ENCODE measurements at regions not wholly inside any gene's neighbourhood (a gene's known extent, or its start where the extent isn't known, plus 50 kb on each side); places are given as distances from the start of the nearest gene placed in this dataset.

DNA sequence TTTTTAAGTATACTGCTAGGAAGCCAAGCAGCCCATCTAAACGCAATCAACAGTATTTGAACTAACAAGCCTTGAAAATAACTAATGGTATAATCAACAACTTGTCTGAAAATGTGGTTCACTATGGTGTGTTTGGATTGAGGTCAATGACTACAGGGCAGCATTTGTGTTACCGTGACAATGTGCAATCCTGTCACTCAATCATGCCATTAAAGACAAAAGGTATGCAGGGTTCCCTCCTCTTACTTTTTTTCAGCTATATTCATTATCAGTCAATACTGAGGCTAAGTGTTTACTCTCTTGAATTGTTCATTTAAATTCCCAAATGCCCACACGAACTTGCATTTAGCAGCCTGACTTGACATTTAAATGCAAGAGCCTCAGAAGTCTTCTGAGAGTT, 1099.3 kb upstream of the EPHA6 start:
- Histone ChIP-seq H3K79me2 (ENCODE audit: control insufficient read depth in 1 of 2, insufficient read depth in 2 of 2, low read length in 2 of 2) (no peaks in the 10 kb centered on the region), H3K56ac (replicated peaks; ENCODE audit: insufficient read length, low read depth, low read length) (no peak overlapping the region), H4K20me1 (replicated peaks in 1 of 2; ENCODE audit: control insufficient read depth in 1 of 2, insufficient read depth in 2 of 2, low read length in 2 of 2) (no peaks in the 10 kb centered on the region), H2AK5ac (ENCODE audit: low read depth, low read length) (no peak overlapping the region), H2BK5ac (ENCODE audit: low read depth, low read length) (no peak overlapping the region), H3K27ac (ENCODE audit: low read depth, low read length) (no peak overlapping the region), H3K36me3 (ENCODE audit: control insufficient read depth in 2 of 4, insufficient read depth in 4 of 4, low read length in 3 of 4) (no peaks in the 10 kb centered on the region), H3K9ac (replicated peaks in 1 of 4; ENCODE audit: extremely low read depth in 1 of 4, low read depth in 3 of 4, low read length in 3 of 4) (no peak overlapping the region), H2BK120ac (replicated peaks; ENCODE audit: low read depth, low read length) (no peak overlapping the region), H3K4me1 (replicated peaks in 1 of 4; ENCODE audit: control insufficient read depth in 3 of 4, insufficient read depth in 4 of 4, low read length in 3 of 4) (peaks cover 0 to 6% (median 0%) of the 10 kb centered on the region in 4 experiments; a peak in 2 of 7 replicates), H2BK15ac (ENCODE audit: low read length) (no peak overlapping the region), H3K4me3 (ENCODE audit: extremely low read depth in 1 of 4, insufficient read depth in 2 of 4, low read depth in 3 of 4, low read length in 4 of 4) (no peak overlapping the region), H3K4ac (replicated peaks; ENCODE audit: insufficient read length, low read depth, low read length) (no peak overlapping the region), H3K18ac (ENCODE audit: extremely low read depth, low read length) (no peak overlapping the region), H3K4me2 (ENCODE audit: insufficient read depth in 1 of 2, low read depth in 2 of 2, low read length in 2 of 2) (peak overlapping the region in 1 of 2 experiments; percentile 19; a peak in 1 of 4 replicates), H3K14ac (ENCODE audit: insufficient read length) (no peak overlapping the region), H4K5ac (ENCODE audit: insufficient read length, low read depth, low read length) (no peak overlapping the region), H2BK12ac (ENCODE audit: low read depth, low read length) (no peak overlapping the region), H3K9me3 (ENCODE audit: insufficient read depth in 2 of 2, low read depth in 1 of 2, low read length in 1 of 2) (no peaks in the 10 kb centered on the region), H3K23ac (ENCODE audit: insufficient read length) (no peak overlapping the region), H3K23me2 (ENCODE audit: low read depth, low read length) (peaks cover 1% of the 10 kb centered on the region; the same call in 1 of the 2 replicates), H2AFZ (ENCODE audit: low read length) (no peak overlapping the region), H3K27me3 (replicated peaks in 1 of 4; ENCODE audit: control insufficient read depth in 3 of 4, extremely low read depth in 1 of 4, insufficient read depth in 3 of 4, low read length in 3 of 4) (no peaks in the 10 kb centered on the region), H4K8ac (ENCODE audit: extremely low read depth, insufficient read depth, low read length) (no peak overlapping the region), H2BK20ac (ENCODE audit: low read length) (no peak overlapping the region), H3K79me1 (ENCODE audit: low read depth, low read length) (no peaks in the 10 kb centered on the region), H4K91ac (replicated peaks; ENCODE audit: insufficient read length, low read length) (no peak overlapping the region)
- POLR2A ChIA-PET (ENCODE audit: partially characterized antibody): no interaction called here
- DNase-seq (ENCODE audit: low read depth in 1 of 2, low spot score in 2 of 2) (no peak), FAIRE-seq (no peak)
- CTCF ChIA-PET (ENCODE audit: partially characterized antibody): no interaction called here
- no peak for TF ChIP-seq GABPA (IDR thresholded peaks at IDR 0.05; ENCODE audit: borderline replicate concordance, insufficient read depth, low read length)
- TF ChIP-seq SP4 (IDR thresholded peaks at IDR 0.05; ENCODE audit: low read length): no peak
- no peak for TF ChIP-seq SUZ12 (IDR thresholded peaks at IDR 0.05; ENCODE audit: low read length)
- TF ChIP-seq YY1 (IDR thresholded peaks at IDR 0.05; ENCODE audit: low read depth, low read length): no peak
- 49% methylated on average over 3 of the region's 3 CpGs; no CpG with 5 or more reads in 1 of the 2 experiments for WGBS, 2 experiments (ENCODE audit: extremely low coverage in 1 of 2, insufficient coverage in 1 of 2, insufficient read length in 1 of 2, insufficient replicate concordance in 2 of 2, low coverage in 1 of 2, low lambda C conversion rate in 2 of 2, missing lambda C conversion rate in 1 of 2)

Data from H1 (cell line).